HUES48 (cell line): ENCODE measurements at regions not wholly inside any gene's neighbourhood (a gene's known extent, or its start where the extent isn't known, plus 50 kb on each side); places are given as distances from the start of the nearest gene placed in this dataset.

Source experiments
- H3K27ac ChIP-seq: one replicate; pipeline ENCODE4 v1.7.0; 2013; ENCODE audit warnings: low read depth, low read length, inconsistent platforms
- H3K27me3 ChIP-seq: 2 replicates; pipeline ENCODE4 v1.6.1; 2013; ENCODE audit warnings: mild to moderate bottlenecking, low read length; ENCODE audit not compliant: control insufficient read depth, insufficient read depth
- H3K36me3 ChIP-seq: 2 replicates; pipeline ENCODE4 v1.6.1; 2013; ENCODE audit warnings: low read length; ENCODE audit not compliant: control insufficient read depth, insufficient read depth
- H3K4me1 ChIP-seq: 2 replicates; pipeline ENCODE4 v1.6.1; 2013; ENCODE audit warnings: mild to moderate bottlenecking, low read length; ENCODE audit not compliant: control insufficient read depth, insufficient read depth
- H3K4me3 ChIP-seq: 2 replicates; pipeline ENCODE4 v1.5.1; 2013; ENCODE audit warnings: mild to moderate bottlenecking, low read depth, low read length
- H3K9ac ChIP-seq: 2 replicates; pipeline ENCODE4 v1.6.1; 2013; ENCODE audit warnings: mild to moderate bottlenecking, low read depth, low read length, moderate library complexity
- H3K9me3 ChIP-seq: 2 replicates; pipeline ENCODE4 v1.6.1; 2013; ENCODE audit warnings: low read length; ENCODE audit not compliant: control insufficient read depth, insufficient read depth

DNA sequence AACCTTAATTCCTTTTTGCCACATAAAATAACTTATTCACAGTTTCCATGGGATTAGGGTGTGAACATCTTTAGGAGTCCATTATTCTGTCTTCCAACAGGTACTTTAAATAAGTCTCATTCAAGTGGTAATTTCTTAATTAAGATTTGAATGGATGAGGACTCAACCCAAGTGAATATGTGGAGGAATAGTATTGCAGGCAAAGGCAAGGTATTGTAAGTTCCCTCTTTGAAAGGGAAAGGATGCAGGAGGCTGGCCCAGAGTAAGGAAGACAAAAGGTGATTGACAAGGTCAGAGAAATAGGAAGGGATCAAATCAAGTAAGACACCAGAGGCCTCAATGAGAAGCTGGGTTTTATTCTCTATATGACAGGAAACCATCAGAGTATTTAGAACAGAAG, 238.2 kb upstream of the RBMS1 start:
- peak overlapping the region; percentile 57 for H3K27ac ChIP-seq
- no peak overlapping the region for H3K4me3 ChIP-seq
- H3K9me3 ChIP-seq = no peaks in the 10 kb centered on the region
- no peak overlapping the region for H3K9ac ChIP-seq
- no peaks in the 10 kb centered on the region for H3K27me3 ChIP-seq
- peaks cover 52% of the 10 kb centered on the region for H3K4me1 ChIP-seq
- H3K36me3 ChIP-seq = no peaks in the 10 kb centered on the region

GRCh38 chr2:160735696-160736095, 242.1 kb upstream of the RBMS1 start:
- no peaks in the 10 kb centered on the region for H3K9me3 ChIP-seq
- H3K9ac ChIP-seq = no peak overlapping the region
- no peak overlapping the region for H3K27ac ChIP-seq
- peaks cover 36% of the 10 kb centered on the region for H3K4me1 ChIP-seq
- H3K4me3 ChIP-seq = no peak overlapping the region
- H3K27me3 ChIP-seq = no peaks in the 10 kb centered on the region
- no peaks in the 10 kb centered on the region for H3K36me3 ChIP-seq

GRCh38 chr2:160736148-160737028, 242.8 kb upstream of the RBMS1 start:
- H3K9ac ChIP-seq = no peak overlapping the region
- H3K36me3 ChIP-seq = no peaks in the 10 kb centered on the region
- H3K9me3 ChIP-seq = no peaks in the 10 kb centered on the region
- peaks cover 29% of the 10 kb centered on the region for H3K4me1 ChIP-seq
- no peak overlapping the region for H3K4me3 ChIP-seq
- H3K27me3 ChIP-seq = no peaks in the 10 kb centered on the region
- H3K27ac ChIP-seq = peak overlapping the region; percentile 25

- no peak overlapping the region for H3K9ac ChIP-seq
- H3K9me3 ChIP-seq = no peaks in the 10 kb centered on the region
- H3K4me3 ChIP-seq = no peak overlapping the region
- peaks cover 20% of the 10 kb centered on the region for H3K4me1 ChIP-seq
- no peak overlapping the region for H3K27ac ChIP-seq
- H3K36me3 ChIP-seq = no peaks in the 10 kb centered on the region
- H3K27me3 ChIP-seq = no peaks in the 10 kb centered on the region
These were observed 243.6 kb upstream of the RBMS1 start for GRCh38 chr2:160737247-160737646.

DNA sequence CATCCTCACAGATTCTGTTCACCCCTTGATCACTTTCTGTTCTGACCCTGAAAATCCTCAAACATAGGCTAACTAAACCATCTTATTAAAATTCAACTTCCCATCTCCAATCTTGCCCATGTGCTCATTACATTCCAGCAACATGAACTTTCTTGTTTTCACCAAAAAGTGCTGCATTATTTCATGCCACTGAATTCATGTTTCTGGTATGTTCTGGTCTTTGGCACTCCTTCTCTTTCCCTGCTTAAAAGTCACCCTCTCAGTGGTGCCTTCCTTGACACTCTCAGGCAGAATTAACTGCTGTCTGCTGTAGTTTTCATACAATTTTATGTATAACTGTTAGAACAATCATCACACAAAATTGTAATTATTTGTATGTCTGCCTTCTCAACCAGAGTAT, 247.7 kb upstream of the RBMS1 start:
- Histone ChIP-seq H3K27ac (no peak overlapping the region), H3K4me1 (peaks cover 10% of the 10 kb centered on the region; the same call in 1 of the 2 replicates), H3K9me3 (no peaks in the 10 kb centered on the region), H3K27me3 (no peaks in the 10 kb centered on the region), H3K9ac (no peak overlapping the region), H3K4me3 (no peak overlapping the region), H3K36me3 (no peaks in the 10 kb centered on the region)

- H3K9me3 ChIP-seq = no peaks in the 10 kb centered on the region
- H3K27me3 ChIP-seq = no peaks in the 10 kb centered on the region
- H3K9ac ChIP-seq = no peak overlapping the region
- H3K4me1 ChIP-seq = 0 out of 2 replicates have a peak, but pooled peaks cover 5% of the 10 kb centered on the region
- H3K4me3 ChIP-seq = no peak overlapping the region
- no peaks in the 10 kb centered on the region for H3K36me3 ChIP-seq
- no peak overlapping the region for H3K27ac ChIP-seq
These were observed 248.2 kb upstream of the RBMS1 start for GRCh38 chr2:160741815-160742214.

DNA sequence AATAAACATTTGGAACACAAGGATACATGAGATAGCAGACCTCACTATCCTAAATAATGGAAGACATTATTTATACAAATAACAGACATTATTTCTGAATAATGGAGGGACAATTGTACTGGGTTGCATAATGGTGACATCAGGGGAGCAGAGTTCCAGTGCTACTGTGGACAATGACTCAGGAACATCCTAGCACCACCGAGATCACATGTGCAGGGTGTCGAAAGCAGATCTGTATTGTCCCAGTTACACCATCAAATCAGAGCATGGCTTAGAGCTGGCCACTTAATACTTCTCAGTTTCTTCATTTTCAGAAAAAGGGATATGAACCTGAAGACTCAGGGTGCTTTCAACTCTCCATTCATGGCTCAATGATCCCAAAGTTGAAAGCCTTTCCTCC, 249.1 kb upstream of the RBMS1 start:
- Histone ChIP-seq H3K4me3 (no peak overlapping the region), H3K27ac (no peak overlapping the region), H3K27me3 (no peaks in the 10 kb centered on the region), H3K4me1 (no peaks in the 10 kb centered on the region), H3K9me3 (no peaks in the 10 kb centered on the region), H3K9ac (no peak overlapping the region), H3K36me3 (no peaks in the 10 kb centered on the region)

GRCh38 chr2:160747501-160748170, 254.0 kb upstream of the RBMS1 start:
- Histone ChIP-seq H3K27ac (no peak overlapping the region), H3K27me3 (no peaks in the 10 kb centered on the region), H3K9me3 (no peaks in the 10 kb centered on the region), H3K36me3 (no peaks in the 10 kb centered on the region), H3K4me3 (no peak overlapping the region), H3K4me1 (peaks cover 13% of the 10 kb centered on the region; the same call in 1 of the 2 replicates), H3K9ac (no peak overlapping the region)

GRCh38 chr2:160751021-160751420, 257.4 kb upstream of the RBMS1 start:
- Histone ChIP-seq H3K36me3 (no peaks in the 10 kb centered on the region), H3K9me3 (0 out of 2 replicates have a peak, but pooled peaks cover 2% of the 10 kb centered on the region), H3K4me3 (no peak overlapping the region), H3K9ac (no peak overlapping the region), H3K27ac (no peak overlapping the region), H3K4me1 (peaks cover 20% of the 10 kb centered on the region; the same call in 1 of the 2 replicates), H3K27me3 (no peaks in the 10 kb centered on the region)

- H3K4me3 ChIP-seq = no peak overlapping the region
- H3K27me3 ChIP-seq = no peaks in the 10 kb centered on the region
- H3K9me3 ChIP-seq = 0 out of 2 replicates have a peak, but pooled peaks cover 2% of the 10 kb centered on the region
- no peaks in the 10 kb centered on the region for H3K36me3 ChIP-seq
- peaks cover 20% of the 10 kb centered on the region; the same call in 1 of the 2 replicates for H3K4me1 ChIP-seq
- H3K9ac ChIP-seq = no peak overlapping the region
- H3K27ac ChIP-seq = no peak overlapping the region
These were observed 259.1 kb upstream of the RBMS1 start for GRCh38 chr2:160752475-160753330.
